ENCODE measurements at regions not wholly inside any gene's neighbourhood (a gene's known extent, or its start where the extent isn't known, plus 50 kb on each side); places are given as distances from the start of the nearest gene placed in this dataset.

DNA sequence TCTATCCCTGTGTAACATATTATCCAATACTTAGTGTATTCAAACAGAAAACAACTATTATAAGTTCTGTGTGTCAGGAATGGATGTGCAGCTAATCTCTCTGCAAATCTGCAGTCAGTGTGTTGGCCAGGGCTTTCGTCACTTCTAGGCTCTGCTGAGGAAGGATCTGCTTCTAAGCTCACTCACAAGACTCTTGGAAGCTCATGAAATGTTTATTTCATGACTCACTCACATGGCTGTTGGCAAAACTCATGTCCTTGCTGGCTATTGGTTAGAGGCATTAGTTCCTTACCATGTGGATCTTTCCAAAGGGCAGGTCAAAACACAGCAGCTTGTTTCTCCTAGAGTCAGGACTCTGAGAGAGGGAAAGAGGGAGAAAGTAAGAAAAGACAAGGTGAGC is 367.4 kb upstream of the SMARCA2 start:
- Mint-ChIP-seq H3K27me3 (no peaks in the 10 kb centered on the region), H3K4me3 (no peak overlapping the region), H3K4me1 (no peaks in the 10 kb centered on the region), H3K9me3 (no peaks in the 10 kb centered on the region), H3K36me3 (ENCODE audit: low read depth) (no peaks in the 10 kb centered on the region), H3K27ac (no peak overlapping the region)
- POLR2A ChIA-PET, result no interaction called here
- no peak for DNase-seq
- CTCF ChIA-PET, result no interaction called here

DNA sequence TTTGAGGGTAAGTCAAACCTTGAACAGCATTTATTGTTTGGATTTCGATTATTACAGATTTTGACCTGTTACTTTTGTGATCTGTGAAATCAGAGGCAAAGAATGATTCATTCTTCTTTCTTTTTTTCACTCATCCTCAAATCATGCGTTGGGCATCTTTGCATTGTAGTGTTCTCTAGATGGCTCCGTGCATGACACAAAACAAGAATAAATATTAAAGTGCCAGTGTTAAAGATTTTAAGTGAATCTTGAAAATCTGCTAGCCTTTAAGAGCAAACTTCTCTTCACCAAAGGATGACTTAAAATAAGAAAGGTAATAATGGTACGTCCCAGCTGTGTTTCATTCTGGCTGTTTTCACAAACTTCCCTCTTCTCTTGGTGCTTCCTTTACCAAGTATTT is 361.9 kb upstream of the SMARCA2 start:
- H3K4me3 Mint-ChIP-seq, result no peak overlapping the region
- no peak for DNase-seq
- ChIA-PET CTCF (no interaction called here), POLR2A (no interaction called here)
- H3K36me3 Mint-ChIP-seq (ENCODE audit: low read depth), result no peaks in the 10 kb centered on the region
- H3K27me3 Mint-ChIP-seq, result peaks cover 6% of the 10 kb centered on the region
- H3K9me3 Mint-ChIP-seq, result no peaks in the 10 kb centered on the region
- no peaks in the 10 kb centered on the region for H3K4me1 Mint-ChIP-seq
- no peak overlapping the region for H3K27ac Mint-ChIP-seq

DNA sequence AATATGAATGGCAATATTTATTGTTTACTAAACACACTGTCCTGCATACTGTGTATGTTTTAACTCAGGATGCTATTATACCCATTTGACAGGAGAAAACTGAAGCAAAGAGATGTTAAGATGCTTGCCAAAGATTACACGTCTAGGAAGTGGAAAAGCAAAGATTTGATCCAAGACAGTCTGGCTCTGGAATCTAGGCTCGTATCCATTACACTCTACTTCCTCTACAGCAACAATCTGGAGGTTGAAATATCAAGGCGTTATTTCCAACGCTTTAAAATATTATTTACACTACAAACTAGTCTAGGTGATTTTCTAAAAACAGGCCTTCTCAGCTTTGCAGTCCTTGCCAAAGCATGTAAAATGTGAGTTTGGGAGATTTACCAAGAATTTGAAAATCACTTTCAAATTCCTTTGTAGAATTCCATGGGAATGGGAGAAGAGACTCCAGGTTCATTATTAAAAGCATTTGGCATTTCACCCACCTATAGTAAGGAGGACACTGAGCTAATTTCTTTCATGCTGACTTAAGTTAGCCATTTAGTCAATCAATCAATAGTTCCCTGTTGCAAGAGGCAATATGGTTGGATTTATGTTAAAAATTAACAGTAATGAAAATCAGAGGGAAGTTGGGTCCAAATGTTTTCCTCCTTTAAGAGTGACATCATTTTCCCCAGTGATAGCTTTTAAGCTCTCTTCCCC is 356.3 kb upstream of the SMARCA2 start:
- ChIA-PET CTCF (no interaction called here), POLR2A (no interaction called here)
- H3K27ac Mint-ChIP-seq, result no peak overlapping the region

DNA sequence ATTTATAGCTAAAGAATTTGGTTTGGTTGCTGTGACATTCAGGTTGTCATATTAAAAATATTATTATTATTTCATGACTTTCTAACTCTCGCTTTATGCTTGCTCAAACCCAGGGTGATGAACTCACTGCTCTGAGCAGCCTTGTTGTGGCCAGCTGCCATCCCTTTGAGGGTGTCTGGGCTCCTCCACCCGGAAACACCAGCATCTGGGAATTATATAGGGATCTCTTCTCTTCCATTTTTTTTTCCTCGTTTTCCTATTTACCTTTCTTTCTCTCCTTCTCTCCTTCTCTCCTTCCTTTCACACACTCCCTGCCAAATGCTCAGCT is 355.8 kb upstream of the SMARCA2 start:
- Mint-ChIP-seq H3K9me3 (no peaks in the 10 kb centered on the region), H3K27me3 (peaks cover 6% of the 10 kb centered on the region), H3K27ac (no peak overlapping the region), H3K4me1 (no peaks in the 10 kb centered on the region), H3K36me3 (ENCODE audit: low read depth) (no peaks in the 10 kb centered on the region), H3K4me3 (no peak overlapping the region)
- CTCF ChIA-PET, result no interaction called here
- POLR2A ChIA-PET, result no interaction called here
- no peak for DNase-seq

More for the DNA sequence above, 356.3 kb upstream of the SMARCA2 start:
- no peaks in the 10 kb centered on the region for H3K36me3 Mint-ChIP-seq (ENCODE audit: low read depth)
- no peaks in the 10 kb centered on the region for H3K4me1 Mint-ChIP-seq
- H3K4me3 Mint-ChIP-seq, result no peak overlapping the region
- peaks cover 6% of the 10 kb centered on the region for H3K27me3 Mint-ChIP-seq
- no peaks in the 10 kb centered on the region for H3K9me3 Mint-ChIP-seq
- no peak for DNase-seq

DNA sequence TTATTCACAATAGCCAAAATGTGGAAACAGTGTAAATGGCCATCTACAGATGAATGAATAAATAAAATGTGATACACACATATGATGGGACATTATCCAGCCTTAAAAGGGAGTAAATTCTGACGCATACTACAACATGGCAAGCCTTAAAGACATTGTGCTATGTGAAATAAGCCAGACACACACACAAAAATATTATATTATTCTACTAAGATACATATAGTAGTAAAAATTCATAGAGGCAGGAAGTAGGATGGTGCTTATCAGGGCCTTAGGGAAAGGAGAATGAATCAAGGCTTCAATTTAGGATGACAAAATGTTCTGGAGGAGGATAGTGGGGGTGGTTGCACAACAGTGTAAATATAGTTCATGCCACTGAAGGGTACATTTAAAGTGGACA is 346.7 kb upstream of the SMARCA2 start:
- ChIA-PET POLR2A (no interaction called here), CTCF (no interaction called here)

DNA sequence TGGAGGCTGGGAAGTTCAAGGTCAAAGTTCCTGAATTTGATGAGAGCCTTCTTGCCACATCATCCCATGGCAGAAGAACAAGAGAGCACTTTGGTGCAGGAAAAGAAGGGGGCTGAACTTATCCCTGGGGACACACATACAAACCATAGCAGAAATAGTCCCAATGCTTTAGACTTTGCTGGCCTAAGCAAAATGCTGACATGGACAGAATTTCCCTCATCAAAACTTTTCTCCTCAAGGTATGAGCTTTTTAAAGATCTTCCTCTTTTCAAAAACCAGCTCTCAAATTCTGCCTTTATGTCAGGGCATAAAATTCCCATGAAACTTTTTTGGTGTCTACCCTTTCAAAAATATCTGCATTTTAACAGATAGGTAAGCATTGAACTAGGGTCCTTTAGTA is 341.8 kb upstream of the SMARCA2 start:
- H3K36me3 Mint-ChIP-seq (ENCODE audit: low read depth), result no peaks in the 10 kb centered on the region
- no peak overlapping the region for H3K27ac Mint-ChIP-seq
- ChIA-PET CTCF (interaction anchor here (0.6 kb wide), 1 partner anchor 254 kb away, joined by 5 read pairs; no protein-coding TSS in a partner anchor), POLR2A (no interaction called here)
- no peak overlapping the region for H3K4me3 Mint-ChIP-seq
- no peaks in the 10 kb centered on the region for H3K4me1 Mint-ChIP-seq
- no peak for DNase-seq
- H3K27me3 Mint-ChIP-seq, result no peaks in the 10 kb centered on the region
- no peaks in the 10 kb centered on the region for H3K9me3 Mint-ChIP-seq

More for the DNA sequence above, 346.7 kb upstream of the SMARCA2 start:
- Mint-ChIP-seq H3K4me3 (no peak overlapping the region), H3K36me3 (ENCODE audit: low read depth) (no peaks in the 10 kb centered on the region), H3K4me1 (no peaks in the 10 kb centered on the region), H3K27me3 (no peaks in the 10 kb centered on the region), H3K9me3 (no peaks in the 10 kb centered on the region), H3K27ac (no peak overlapping the region)
- DNase-seq, result no peak

DNA sequence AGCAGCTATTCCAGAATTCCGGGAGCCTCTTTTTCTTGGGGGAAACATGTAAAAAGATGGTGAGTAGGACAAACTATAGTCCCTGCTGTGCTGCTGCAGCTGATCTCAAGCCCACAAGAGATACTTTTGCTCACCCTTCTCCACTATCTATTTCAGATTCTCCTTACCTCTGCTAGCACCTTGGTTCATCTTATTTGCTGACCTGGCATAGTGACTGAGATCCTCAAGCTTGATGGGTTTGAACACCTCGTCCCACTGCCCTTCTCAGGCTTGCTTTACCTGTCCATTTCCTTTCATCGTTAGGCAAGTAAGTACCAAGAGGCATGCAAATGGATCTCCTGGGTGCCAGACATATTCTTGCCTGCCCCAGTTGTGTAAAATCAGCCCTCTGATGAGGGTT is 338.4 kb upstream of the SMARCA2 start:
- H3K9me3 Mint-ChIP-seq, result no peaks in the 10 kb centered on the region
- no peaks in the 10 kb centered on the region for H3K36me3 Mint-ChIP-seq (ENCODE audit: low read depth)
- no peak for DNase-seq
- no peak overlapping the region for H3K4me3 Mint-ChIP-seq
- POLR2A ChIA-PET, result no interaction called here
- CTCF ChIA-PET, result no interaction called here
- no peaks in the 10 kb centered on the region for H3K27me3 Mint-ChIP-seq
- H3K27ac Mint-ChIP-seq, result no peak overlapping the region
- no peaks in the 10 kb centered on the region for H3K4me1 Mint-ChIP-seq

DNA sequence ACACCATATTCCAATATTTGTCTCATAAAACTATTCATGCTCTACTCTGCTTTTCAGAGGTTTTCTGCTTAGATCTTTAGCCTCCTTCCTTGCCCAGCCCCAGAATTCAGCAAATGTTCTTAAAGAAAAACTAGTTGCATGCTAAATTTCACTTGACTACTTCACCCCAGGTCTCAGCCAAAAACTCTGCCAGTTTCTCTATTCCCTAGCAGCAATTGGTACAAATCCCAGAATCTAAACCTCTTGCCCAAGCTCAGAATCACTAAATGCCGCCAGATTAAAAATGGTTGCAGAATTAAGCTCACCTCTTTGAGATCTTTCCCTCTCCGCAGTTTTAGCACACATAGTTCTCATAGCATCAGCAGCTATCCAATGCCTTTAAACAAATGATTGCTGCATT is 331.2 kb upstream of the SMARCA2 start:
- CTCF ChIA-PET, result no interaction called here
- H3K4me1 Mint-ChIP-seq, result no peaks in the 10 kb centered on the region
- no peak for DNase-seq

DNA sequence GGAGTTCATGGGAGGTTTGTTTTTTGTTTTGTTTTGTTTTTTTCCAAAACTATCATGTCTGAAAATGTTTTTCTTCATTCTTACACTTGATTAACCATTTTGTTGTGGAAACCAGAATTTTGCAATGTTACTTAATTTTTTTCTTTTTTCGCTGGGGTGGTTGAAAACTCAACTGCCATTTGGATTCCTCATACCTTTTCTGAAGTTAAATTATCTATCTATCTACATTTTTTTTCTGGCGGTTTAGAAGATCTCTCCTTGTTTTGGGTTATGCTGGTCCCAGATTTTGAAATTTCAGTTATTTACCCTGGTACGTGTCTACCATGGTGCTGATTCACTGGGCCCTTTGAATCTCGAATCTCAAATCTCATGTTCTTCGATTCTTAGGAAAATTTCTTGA is 316.2 kb upstream of the SMARCA2 start:
- ChIA-PET POLR2A (no interaction called here), CTCF (no interaction called here)
- peaks cover 6% of the 10 kb centered on the region for H3K27me3 Mint-ChIP-seq
- no peaks in the 10 kb centered on the region for H3K36me3 Mint-ChIP-seq (ENCODE audit: low read depth)
- no peak overlapping the region for H3K4me3 Mint-ChIP-seq
- no peak for DNase-seq
- H3K4me1 Mint-ChIP-seq, result no peaks in the 10 kb centered on the region
- no peak overlapping the region for H3K27ac Mint-ChIP-seq
- H3K9me3 Mint-ChIP-seq, result no peaks in the 10 kb centered on the region

More for the DNA sequence above, 331.2 kb upstream of the SMARCA2 start:
- H3K27ac Mint-ChIP-seq, result no peak overlapping the region
- H3K4me3 Mint-ChIP-seq, result no peak overlapping the region
- no peaks in the 10 kb centered on the region for H3K9me3 Mint-ChIP-seq
- POLR2A ChIA-PET, result no interaction called here
- H3K36me3 Mint-ChIP-seq (ENCODE audit: low read depth), result no peaks in the 10 kb centered on the region
- H3K27me3 Mint-ChIP-seq, result peaks cover 4% of the 10 kb centered on the region

DNA sequence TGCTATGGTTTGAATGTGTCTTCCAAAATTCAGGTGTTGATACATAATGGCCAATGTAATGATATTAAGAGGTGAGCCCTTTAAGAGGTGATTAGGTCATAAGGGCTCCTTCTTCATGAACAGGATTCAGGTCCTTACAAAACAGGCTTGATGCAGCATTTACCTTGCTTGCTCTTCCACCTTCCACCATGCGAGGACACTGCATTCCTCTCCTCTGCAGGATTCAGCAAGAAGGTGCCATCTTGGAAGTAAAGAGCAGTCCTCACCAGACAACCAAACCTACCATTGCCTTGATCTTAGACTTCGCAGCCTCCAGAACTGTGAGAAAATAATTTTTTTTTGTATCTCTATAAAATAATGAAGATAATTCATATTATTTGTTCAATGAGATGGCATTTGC is 314.0 kb upstream of the SMARCA2 start:
- Mint-ChIP-seq H3K9me3 (no peaks in the 10 kb centered on the region), H3K36me3 (ENCODE audit: low read depth) (no peaks in the 10 kb centered on the region), H3K27ac (no peak overlapping the region), H3K4me1 (no peaks in the 10 kb centered on the region), H3K27me3 (peaks cover 6% of the 10 kb centered on the region), H3K4me3 (no peak overlapping the region)
- ChIA-PET CTCF (no interaction called here), POLR2A (no interaction called here)
- no peak for DNase-seq

DNA sequence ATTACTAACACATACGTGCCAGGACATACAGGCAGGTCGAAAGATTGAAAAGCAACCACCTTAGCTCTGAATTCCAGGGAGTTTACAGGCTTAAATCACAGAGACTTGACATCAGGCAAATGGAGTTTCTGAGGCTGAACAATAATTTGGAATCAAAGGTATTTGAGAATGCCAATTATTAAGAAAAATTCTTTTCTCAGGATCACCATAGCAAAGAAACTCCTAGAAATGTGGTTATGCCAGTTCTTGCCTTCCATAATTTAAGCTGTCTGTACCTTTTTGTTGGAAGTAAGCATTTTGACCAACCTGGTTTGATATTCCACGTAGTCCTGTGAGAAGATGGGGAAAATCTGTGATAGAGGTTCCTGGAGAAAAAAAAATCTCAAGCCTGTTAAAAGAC is 312.4 kb upstream of the SMARCA2 start:
- Mint-ChIP-seq H3K27me3 (peaks cover 13% of the 10 kb centered on the region), H3K36me3 (ENCODE audit: low read depth) (no peaks in the 10 kb centered on the region), H3K9me3 (no peaks in the 10 kb centered on the region), H3K4me1 (no peaks in the 10 kb centered on the region), H3K27ac (no peak overlapping the region), H3K4me3 (no peak overlapping the region)
- DNase-seq, result no peak
- POLR2A ChIA-PET, result no interaction called here
- CTCF ChIA-PET, result no interaction called here

DNA sequence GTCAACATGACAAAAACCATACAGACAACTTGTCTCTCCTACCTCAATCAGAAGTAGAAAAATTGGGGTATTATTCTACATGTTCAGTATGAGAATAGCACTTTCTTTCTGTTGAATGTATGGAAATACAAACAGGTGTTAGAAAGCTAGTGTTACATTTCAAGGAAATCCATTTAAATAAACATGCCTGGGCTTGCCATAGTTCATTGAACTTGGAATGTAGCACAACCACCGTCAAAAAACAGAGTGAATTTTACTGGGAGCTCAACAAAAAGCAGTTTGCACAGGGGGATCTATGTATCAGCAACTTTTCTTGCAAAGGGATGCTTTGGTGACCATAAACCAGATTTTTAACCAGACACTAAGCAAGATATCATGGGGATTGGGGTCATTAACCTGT is 307.9 kb upstream of the SMARCA2 start:
- peaks cover 24% of the 10 kb centered on the region for H3K27me3 Mint-ChIP-seq
- no peaks in the 10 kb centered on the region for H3K9me3 Mint-ChIP-seq
- H3K4me1 Mint-ChIP-seq, result no peaks in the 10 kb centered on the region
- no peak overlapping the region for H3K4me3 Mint-ChIP-seq
- no peak for DNase-seq
- H3K36me3 Mint-ChIP-seq (ENCODE audit: low read depth), result no peaks in the 10 kb centered on the region
- H3K27ac Mint-ChIP-seq, result no peak overlapping the region
- POLR2A ChIA-PET, result no interaction called here
- CTCF ChIA-PET, result interaction anchor here (0.6 kb wide), 1 partner anchor 1596 kb away, joined by 3 read pairs; no protein-coding TSS in a partner anchor

DNA sequence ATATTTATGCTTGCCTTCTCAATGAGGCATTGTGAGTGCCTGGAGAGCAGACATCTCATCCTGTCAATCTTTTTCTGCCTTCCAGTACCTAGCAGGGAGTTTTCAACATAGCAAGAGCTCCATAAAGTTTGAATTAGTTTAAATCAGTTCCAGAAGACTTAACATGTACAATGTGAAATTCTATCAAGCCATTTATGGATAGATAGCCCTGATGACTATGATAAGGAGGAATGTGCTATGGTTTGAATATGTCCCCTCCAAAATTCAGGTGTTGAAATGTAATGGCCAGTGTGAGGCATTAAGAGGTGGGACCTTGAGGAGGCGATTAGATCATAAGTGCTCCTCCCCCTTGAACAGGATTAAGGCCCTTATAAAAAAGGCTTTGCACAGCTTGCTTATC is 306.9 kb upstream of the SMARCA2 start:
- Mint-ChIP-seq H3K36me3 (ENCODE audit: low read depth) (no peaks in the 10 kb centered on the region), H3K27me3 (peaks cover 23% of the 10 kb centered on the region)
- CTCF ChIA-PET, result no interaction called here

DNA sequence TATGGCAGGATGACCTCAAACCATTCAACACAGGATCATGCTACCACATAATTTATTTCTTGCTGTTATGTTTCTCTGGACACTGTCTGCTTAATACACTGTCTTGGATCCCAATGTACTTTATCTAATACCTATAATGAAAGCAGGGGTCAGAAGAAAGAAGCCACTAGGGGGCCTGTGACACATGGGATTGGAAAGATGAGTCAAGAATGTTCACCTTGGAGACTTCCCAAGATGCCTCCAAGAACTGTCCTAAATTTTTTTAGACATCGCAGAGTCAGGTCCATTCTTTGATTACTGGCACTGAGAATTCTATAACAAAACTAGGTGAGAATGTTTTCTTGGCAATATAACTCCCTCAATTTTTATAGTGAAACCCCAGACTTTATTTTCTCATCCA is 305.8 kb upstream of the SMARCA2 start:
- Mint-ChIP-seq H3K4me3 (no peak overlapping the region), H3K27ac (no peak overlapping the region), H3K36me3 (ENCODE audit: low read depth) (no peaks in the 10 kb centered on the region), H3K9me3 (no peaks in the 10 kb centered on the region), H3K27me3 (peaks cover 23% of the 10 kb centered on the region), H3K4me1 (no peaks in the 10 kb centered on the region)
- DNase-seq, result no peak
- ChIA-PET POLR2A (no interaction called here), CTCF (no interaction called here)

More for the DNA sequence above, 306.9 kb upstream of the SMARCA2 start:
- Mint-ChIP-seq H3K4me3 (no peak overlapping the region), H3K9me3 (no peaks in the 10 kb centered on the region), H3K27ac (no peak overlapping the region), H3K4me1 (no peaks in the 10 kb centered on the region)
- no peak for DNase-seq
- POLR2A ChIA-PET, result no interaction called here
